H1 (cell line): ENCODE measurements at regions not wholly inside any gene's neighbourhood (a gene's known extent, or its start where the extent isn't known, plus 50 kb on each side); places are given as distances from the start of the nearest gene placed in this dataset.

Source experiments
- CTCF ChIA-PET: fragments of 300-600 bp; sonication (Branson Sonifier 250); formaldehyde crosslinking; loops from one replicate; lab custom pipeline; 2021; ENCODE audit not compliant: partially characterized antibody; lab: Charles Lee
- POLR2A ChIA-PET: fragments of 300-600 bp; sonication (Branson Sonifier 250); formaldehyde crosslinking; loops from one replicate; lab custom pipeline; 2021; ENCODE audit warnings: inconsistent platforms; ENCODE audit not compliant: partially characterized antibody; lab: Charles Lee
- DNase-seq, 2 experiments: peaks; one replicate each; pipeline versions ENCODE4 v3.0.0 to v3.0.0-alpha.2; 2010 to 2022; ENCODE audit warnings: low spot score in 2 of 2, low read depth in 1 of 2, mixed read lengths in 1 of 2
- FAIRE-seq: peaks from 2 replicates; lab custom pipeline; 2011; peaks lifted over from hg19 to GRCh38; lab: Jason Lieb, UNC
- H2AFZ ChIP-seq: 2 replicates; pipeline ENCODE4 v1.8.1; 2012; ENCODE audit warnings: low read length, inconsistent platforms
- H2AK5ac ChIP-seq: 2 replicates; pipeline ENCODE4 v1.6.1; 2013; ENCODE audit warnings: low read depth, low read length
- H2BK120ac ChIP-seq: replicated peaks from 2 replicates; pipeline ENCODE3; 2013; ENCODE audit warnings: low read depth, low read length, inconsistent platforms
- H2BK12ac ChIP-seq: 2 replicates; pipeline ENCODE4 v1.6.1; 2013; ENCODE audit warnings: low read depth, low read length
- H2BK15ac ChIP-seq: 2 replicates; pipeline ENCODE4 v1.6.1; 2013; ENCODE audit warnings: low read length
- H2BK20ac ChIP-seq: 2 replicates; pipeline ENCODE4 v1.6.1; 2013; ENCODE audit warnings: low read length
- H2BK5ac ChIP-seq: 2 replicates; pipeline ENCODE4 v1.6.1; 2013; ENCODE audit warnings: low read depth, low read length
- H3K14ac ChIP-seq: 2 replicates; pipeline ENCODE4 v1.6.1; 2013; ENCODE audit warnings: inconsistent platforms; ENCODE audit not compliant: insufficient read length
- H3K18ac ChIP-seq: 2 replicates; pipeline ENCODE4 v1.6.1; 2013; ENCODE audit warnings: low read length; ENCODE audit errors: extremely low read depth
- H3K23ac ChIP-seq: 2 replicates; pipeline ENCODE4 v1.6.1; 2013; ENCODE audit warnings: inconsistent platforms; ENCODE audit not compliant: insufficient read length
- H3K23me2 ChIP-seq: 2 replicates; pipeline ENCODE4 v1.6.1; 2013; ENCODE audit warnings: low read depth, low read length
- H3K27ac ChIP-seq: 2 replicates; pipeline ENCODE4 v1.6.1; 2011; ENCODE audit warnings: low read depth, low read length, inconsistent platforms
- H3K27me3 ChIP-seq, 4 experiments: replicated peaks in 1 of 4; 1 replicate in 1 of 4; 2 replicates in 3 of 4; pipeline versions ENCODE4 v1.6.1 to v1.8.1; 2011 to 2013; ENCODE audit warnings: low read length in 3 of 4, mild to moderate bottlenecking in 3 of 4, inconsistent platforms in 2 of 4, mixed read lengths in 2 of 4, moderate library complexity in 1 of 4; ENCODE audit not compliant: control insufficient read depth in 3 of 4, insufficient read depth in 3 of 4; ENCODE audit errors: extremely low read depth in 1 of 4
- H3K36me3 ChIP-seq, 4 experiments: 2 replicates each; pipeline versions ENCODE4 v1.6.1 to v1.8.1; 2011 to 2013; ENCODE audit warnings: mild to moderate bottlenecking in 4 of 4, low read length in 3 of 4, moderate library complexity in 2 of 4, control low read depth in 1 of 4, inconsistent platforms in 1 of 4; ENCODE audit not compliant: insufficient read depth in 4 of 4, control insufficient read depth in 2 of 4
- H3K4ac ChIP-seq: replicated peaks from 2 replicates; pipeline ENCODE3; 2013; ENCODE audit warnings: low read length, low read depth, mixed read lengths, inconsistent platforms; ENCODE audit not compliant: insufficient read length
- H3K4me1 ChIP-seq, 4 experiments: replicated peaks in 1 of 4; 1 replicate in 1 of 4; 2 replicates in 3 of 4; pipeline versions ENCODE4 v1.6.1 to v1.8.1; 2011 to 2013; ENCODE audit warnings: low read length in 3 of 4, inconsistent platforms in 2 of 4, mixed read lengths in 1 of 4; ENCODE audit not compliant: insufficient read depth in 4 of 4, control insufficient read depth in 3 of 4
- H3K4me2 ChIP-seq, 2 experiments: 2 replicates each; pipeline versions ENCODE4 v1.6.1 to v1.8.1; 2011 to 2013; ENCODE audit warnings: low read depth in 2 of 2, low read length in 2 of 2, control low read depth in 1 of 2, inconsistent platforms in 1 of 2, mild to moderate bottlenecking in 1 of 2; ENCODE audit not compliant: insufficient read depth in 1 of 2
- H3K4me3 ChIP-seq, 4 experiments: fragments of 200-600, 300-600 bp in 1 of 4; sonication (generic), shearing (Covaris generic), sonication (Bioruptor Twin) in 1 of 4; 2 replicates each; pipeline versions ENCODE4 v1.5.1 to v1.8.1; 2011 to 2016; ENCODE audit warnings: low read length in 4 of 4, low read depth in 3 of 4, control low read depth in 2 of 4, inconsistent platforms in 2 of 4, mild to moderate bottlenecking in 2 of 4, mixed read lengths in 1 of 4, moderate library complexity in 1 of 4; ENCODE audit not compliant: insufficient read depth in 2 of 4; ENCODE audit errors: extremely low read depth in 1 of 4
- H3K56ac ChIP-seq: replicated peaks from 2 replicates; pipeline ENCODE3; 2013; ENCODE audit warnings: low read depth, mild to moderate bottlenecking, mixed read lengths, low read length, inconsistent platforms; ENCODE audit not compliant: insufficient read length
- H3K79me1 ChIP-seq: 2 replicates; pipeline ENCODE4 v1.6.1; 2013; ENCODE audit warnings: low read depth, low read length, control low read depth
- H3K79me2 ChIP-seq, 2 experiments: 2 replicates each; pipeline versions ENCODE4 v1.6.1 to v1.8.1; 2012 to 2013; ENCODE audit warnings: low read length in 2 of 2, mild to moderate bottlenecking in 2 of 2, inconsistent platforms in 1 of 2; ENCODE audit not compliant: insufficient read depth in 2 of 2, control insufficient read depth in 1 of 2
- H3K9ac ChIP-seq, 4 experiments: replicated peaks in 1 of 4; 1 replicate in 1 of 4; 2 replicates in 3 of 4; pipeline versions ENCODE4 v1.6.1 to v1.8.1; 2011 to 2013; ENCODE audit warnings: low read depth in 3 of 4, low read length in 3 of 4, control low read depth in 2 of 4, mild to moderate bottlenecking in 2 of 4, moderate library complexity in 2 of 4, inconsistent platforms in 1 of 4; ENCODE audit errors: extremely low read depth in 1 of 4
- H3K9me3 ChIP-seq, 2 experiments: 2 replicates each; pipeline versions ENCODE4 v1.6.1 to v1.8.1; 2012 to 2013; ENCODE audit warnings: mild to moderate bottlenecking in 2 of 2, moderate library complexity in 2 of 2, control low read depth in 1 of 2, inconsistent platforms in 1 of 2, low read depth in 1 of 2, low read length in 1 of 2, mixed read lengths in 1 of 2; ENCODE audit not compliant: insufficient read depth in 2 of 2
- H4K20me1 ChIP-seq, 2 experiments: replicated peaks in 1 of 2; 2 replicates each; pipeline versions ENCODE3 to v1.8.1; 2011 to 2013; ENCODE audit warnings: inconsistent platforms in 2 of 2, low read length in 2 of 2, mild to moderate bottlenecking in 1 of 2; ENCODE audit not compliant: insufficient read depth in 2 of 2, control insufficient read depth in 1 of 2
- H4K5ac ChIP-seq: 2 replicates; pipeline ENCODE4 v1.6.1; 2013; ENCODE audit warnings: low read length, low read depth, mixed read lengths, inconsistent platforms; ENCODE audit not compliant: insufficient read length
- H4K8ac ChIP-seq: 2 replicates; pipeline ENCODE4 v1.8.0; 2013; ENCODE audit warnings: mild to moderate bottlenecking, moderate library complexity, low read length, inconsistent platforms; ENCODE audit not compliant: insufficient read depth; ENCODE audit errors: extremely low read depth
- H4K91ac ChIP-seq: replicated peaks from 2 replicates; pipeline ENCODE3; 2013; ENCODE audit warnings: low read length, mixed read lengths, inconsistent platforms; ENCODE audit not compliant: insufficient read length
- EP300 ChIP-seq, 2 experiments: IDR thresholded peaks; 1 replicate in 1 of 2; 2 replicates in 1 of 2; pipeline ENCODE4 v1.6.1; 2011 to 2012; ENCODE audit warnings: low read depth in 2 of 2, low read length in 2 of 2, mild to moderate bottlenecking in 2 of 2, borderline replicate concordance in 1 of 2, inconsistent platforms in 1 of 2, moderate library complexity in 1 of 2
- NRF1 ChIP-seq: IDR thresholded peaks from 2 replicates; pipeline ENCODE4 v1.6.1; 2011; ENCODE audit warnings: mild to moderate bottlenecking, low read depth, low read length, improper control_type of control experiment
- RAD21 ChIP-seq, 2 experiments: IDR thresholded peaks in 1 of 2; conservative IDR thresholded peaks in 1 of 2; 2 replicates each; pipeline ENCODE4 v1.6.1; 2011; ENCODE audit warnings: low read depth in 2 of 2, low read length in 2 of 2, improper control_type of control experiment in 1 of 2, inconsistent platforms in 1 of 2, mild to moderate bottlenecking in 1 of 2, moderate library complexity in 1 of 2
- WGBS, 2 experiments: shearing (Covaris generic) in 1 of 2; methylation state at CpG; one replicate each; pipeline versions ENCODE4 v1.1.6 to v1.1.7; 2013 to 2015; ENCODE audit warnings: low lambda C conversion rate in 2 of 2, mixed read lengths in 2 of 2, inconsistent platforms in 1 of 2, low coverage in 1 of 2, missing lambda C conversion rate in 1 of 2; ENCODE audit not compliant: insufficient replicate concordance in 2 of 2, insufficient coverage in 1 of 2, insufficient read length in 1 of 2; ENCODE audit errors: extremely low coverage in 1 of 2, missing lambda C conversion rate in 1 of 2; 5-methylcytosine and 5-hydroxymethylcytosine counted together
- TF ChIP-seq, protein P1 (sequence below), 3 experiments: IDR thresholded peaks; 1 replicate in 2 of 3; 2 replicates in 1 of 3; pipeline versions ENCODE4 v1.5.1 to v1.6.1; 2011; ENCODE audit warnings: low read length in 3 of 3, mild to moderate bottlenecking in 3 of 3, inconsistent platforms in 2 of 3, low read depth in 1 of 3, moderate library complexity in 1 of 3; ENCODE audit not compliant: insufficient read depth in 1 of 3; ENCODE audit errors: control extremely low read depth in 1 of 3

DNA sequence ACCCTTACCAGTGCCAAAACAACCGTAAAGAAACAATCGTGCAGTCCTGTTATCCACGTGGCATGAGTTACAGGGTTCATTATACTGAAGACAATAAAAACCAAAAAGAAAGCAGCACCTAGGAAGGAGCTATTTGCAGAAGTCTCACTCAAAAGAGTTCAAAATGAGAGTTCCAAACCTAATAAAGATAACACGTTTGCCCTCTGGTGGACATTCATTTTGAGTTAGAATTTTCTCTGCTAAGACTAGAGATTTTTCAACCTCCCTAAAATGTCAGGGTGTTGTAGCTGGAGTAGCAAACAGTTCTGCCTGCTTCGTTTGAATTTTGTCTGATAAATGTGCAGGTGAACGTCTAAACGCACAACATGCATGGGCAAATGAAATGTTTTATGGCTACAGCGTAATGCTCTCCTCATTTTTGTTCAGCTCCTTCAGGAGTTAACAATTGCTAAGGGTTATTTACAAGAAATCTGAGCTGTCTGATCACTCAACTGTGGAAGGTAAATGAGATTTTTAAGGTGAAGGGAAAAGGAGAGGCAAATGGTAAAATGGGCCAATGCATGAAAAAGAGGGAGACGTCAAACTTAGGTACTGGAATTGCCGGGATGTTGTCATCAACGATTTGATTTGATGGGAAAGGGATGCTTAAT is 1067.9 kb upstream of the EEF2KMT start:
- H2BK120ac ChIP-seq, result no peak overlapping the region
- no peak overlapping the region; a peak in 1 of 4 replicates for H3K4me2 ChIP-seq
- H2BK15ac ChIP-seq, result no peak overlapping the region
- FAIRE-seq, result peak; percentile 81
- no peak overlapping the region for H3K18ac ChIP-seq
- H3K23me2 ChIP-seq, result no peaks in the 10 kb centered on the region
- no peaks in the 10 kb centered on the region for H4K20me1 ChIP-seq
- H3K9me3 ChIP-seq, result no peaks in the 10 kb centered on the region
- H2AFZ ChIP-seq, result no peak overlapping the region
- H3K56ac ChIP-seq, result no peak overlapping the region
- H3K4me1 ChIP-seq, result peaks cover 0 to 8% (median 7%) of the 10 kb centered on the region in 4 experiments; a peak in 5 of 7 replicates
- WGBS, 2 experiments, result 70% methylated on average over 11 of the region's 11 CpGs; no CpG with 5 or more reads in 1 of the 2 experiments
- H3K23ac ChIP-seq, result no peak overlapping the region
- POLR2A ChIA-PET, result no interaction called here
- no peak overlapping the region for H2BK12ac ChIP-seq
- H2BK20ac ChIP-seq, result no peak overlapping the region
- H3K4me3 ChIP-seq, result no peak overlapping the region
- no peaks in the 10 kb centered on the region for H3K36me3 ChIP-seq
- no peaks in the 10 kb centered on the region for H3K79me2 ChIP-seq
- no peak for TF ChIP-seq NRF1
- TF ChIP-seq, protein P1, sequence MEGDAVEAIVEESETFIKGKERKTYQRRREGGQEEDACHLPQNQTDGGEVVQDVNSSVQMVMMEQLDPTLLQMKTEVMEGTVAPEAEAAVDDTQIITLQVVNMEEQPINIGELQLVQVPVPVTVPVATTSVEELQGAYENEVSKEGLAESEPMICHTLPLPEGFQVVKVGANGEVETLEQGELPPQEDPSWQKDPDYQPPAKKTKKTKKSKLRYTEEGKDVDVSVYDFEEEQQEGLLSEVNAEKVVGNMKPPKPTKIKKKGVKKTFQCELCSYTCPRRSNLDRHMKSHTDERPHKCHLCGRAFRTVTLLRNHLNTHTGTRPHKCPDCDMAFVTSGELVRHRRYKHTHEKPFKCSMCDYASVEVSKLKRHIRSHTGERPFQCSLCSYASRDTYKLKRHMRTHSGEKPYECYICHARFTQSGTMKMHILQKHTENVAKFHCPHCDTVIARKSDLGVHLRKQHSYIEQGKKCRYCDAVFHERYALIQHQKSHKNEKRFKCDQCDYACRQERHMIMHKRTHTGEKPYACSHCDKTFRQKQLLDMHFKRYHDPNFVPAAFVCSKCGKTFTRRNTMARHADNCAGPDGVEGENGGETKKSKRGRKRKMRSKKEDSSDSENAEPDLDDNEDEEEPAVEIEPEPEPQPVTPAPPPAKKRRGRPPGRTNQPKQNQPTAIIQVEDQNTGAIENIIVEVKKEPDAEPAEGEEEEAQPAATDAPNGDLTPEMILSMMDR (IDR thresholded peaks at IDR 0.05; ENCODE audit: control extremely low read depth in 1 of 3, insufficient read depth in 1 of 3, low read depth in 1 of 3, low read length in 3 of 3), result peak in 1 of 3 experiments; percentile 26; a peak in 2 of 4 replicates
- no peak for TF ChIP-seq EP300 (IDR thresholded peaks at IDR 0.05; ENCODE audit: borderline replicate concordance in 1 of 2, low read depth in 2 of 2, low read length in 2 of 2)
- TF ChIP-seq RAD21 (IDR thresholded peaks at IDR 0.05 in 1 of 2, conservative IDR thresholded peaks at IDR 0.05 in 1 of 2; ENCODE audit: low read depth in 2 of 2, low read length in 2 of 2), result peak; percentile 28 to 45; a peak in 3 of 4 replicates
- no peak overlapping the region for H3K27ac ChIP-seq
- H2BK5ac ChIP-seq, result no peak overlapping the region
- no peak overlapping the region for H4K91ac ChIP-seq
- no peak overlapping the region for H2AK5ac ChIP-seq
- no peak for DNase-seq
- no peak overlapping the region for H3K4ac ChIP-seq
- H3K9ac ChIP-seq, result no peak overlapping the region
- H4K8ac ChIP-seq, result no peak overlapping the region
- no peaks in the 10 kb centered on the region for H3K27me3 ChIP-seq
- H3K14ac ChIP-seq, result no peak overlapping the region
- no peaks in the 10 kb centered on the region for H3K79me1 ChIP-seq
- CTCF ChIA-PET, result interaction anchor here (0.6 to 3.1 kb wide), 31 partner anchors 9 to 478 kb away, joined by 3 to 14 read pairs (median 4); no protein-coding TSS in a partner anchor
- no peak overlapping the region for H4K5ac ChIP-seq
